PFSK-1 (cell line): ENCODE measurements at regions not wholly inside any gene's neighbourhood (a gene's known extent, or its start where the extent isn't known, plus 50 kb on each side); places are given as distances from the start of the nearest gene placed in this dataset.

Source experiments
- POLR2AphosphoS5 ChIP-seq: IDR thresholded peaks from 2 replicates; pipeline ENCODE4 v1.6.1; 2012; ENCODE audit warnings: low read depth, mild to moderate bottlenecking, control low read depth, low read length, moderate library complexity
- TAF1 ChIP-seq: IDR thresholded peaks from 2 replicates; pipeline ENCODE4 v1.6.1; 2012; ENCODE audit warnings: low read length, control low read depth, borderline replicate concordance; ENCODE audit not compliant: insufficient read depth
- TF ChIP-seq, protein P1 (sequence below), 2 experiments: IDR thresholded peaks; 2 replicates each; pipeline versions ENCODE4 v1.6.1 to v1.8.0; 2011 to 2012; ENCODE audit warnings: low read depth in 2 of 2, low read length in 2 of 2, control low read depth in 1 of 2, inconsistent platforms in 1 of 2, mild to moderate bottlenecking in 1 of 2, moderate library complexity in 1 of 2; ENCODE audit not compliant: insufficient read depth in 1 of 2

DNA sequence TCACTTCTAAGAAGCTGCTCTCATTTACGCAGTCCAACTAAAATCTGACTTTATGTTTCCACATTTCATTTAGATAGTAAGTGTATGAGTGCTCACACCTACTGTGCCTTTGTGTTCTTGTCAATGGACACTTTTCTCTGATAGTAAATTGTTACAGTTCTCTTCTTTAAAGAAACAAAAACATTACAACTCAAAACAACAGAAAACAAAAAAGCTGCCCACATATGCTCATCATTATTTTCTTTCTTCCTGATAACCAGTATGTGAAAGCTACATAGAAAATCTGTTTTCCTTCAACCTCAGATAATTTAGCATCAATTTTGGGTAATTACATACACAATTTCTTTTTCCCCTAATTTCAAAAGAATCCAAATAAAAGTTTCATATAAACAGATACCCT is 1247.8 kb upstream of the NXPH2 start:
- TF ChIP-seq POLR2AphosphoS5 = no peak
- TF ChIP-seq TAF1 = no peak
- TF ChIP-seq, protein P1, sequence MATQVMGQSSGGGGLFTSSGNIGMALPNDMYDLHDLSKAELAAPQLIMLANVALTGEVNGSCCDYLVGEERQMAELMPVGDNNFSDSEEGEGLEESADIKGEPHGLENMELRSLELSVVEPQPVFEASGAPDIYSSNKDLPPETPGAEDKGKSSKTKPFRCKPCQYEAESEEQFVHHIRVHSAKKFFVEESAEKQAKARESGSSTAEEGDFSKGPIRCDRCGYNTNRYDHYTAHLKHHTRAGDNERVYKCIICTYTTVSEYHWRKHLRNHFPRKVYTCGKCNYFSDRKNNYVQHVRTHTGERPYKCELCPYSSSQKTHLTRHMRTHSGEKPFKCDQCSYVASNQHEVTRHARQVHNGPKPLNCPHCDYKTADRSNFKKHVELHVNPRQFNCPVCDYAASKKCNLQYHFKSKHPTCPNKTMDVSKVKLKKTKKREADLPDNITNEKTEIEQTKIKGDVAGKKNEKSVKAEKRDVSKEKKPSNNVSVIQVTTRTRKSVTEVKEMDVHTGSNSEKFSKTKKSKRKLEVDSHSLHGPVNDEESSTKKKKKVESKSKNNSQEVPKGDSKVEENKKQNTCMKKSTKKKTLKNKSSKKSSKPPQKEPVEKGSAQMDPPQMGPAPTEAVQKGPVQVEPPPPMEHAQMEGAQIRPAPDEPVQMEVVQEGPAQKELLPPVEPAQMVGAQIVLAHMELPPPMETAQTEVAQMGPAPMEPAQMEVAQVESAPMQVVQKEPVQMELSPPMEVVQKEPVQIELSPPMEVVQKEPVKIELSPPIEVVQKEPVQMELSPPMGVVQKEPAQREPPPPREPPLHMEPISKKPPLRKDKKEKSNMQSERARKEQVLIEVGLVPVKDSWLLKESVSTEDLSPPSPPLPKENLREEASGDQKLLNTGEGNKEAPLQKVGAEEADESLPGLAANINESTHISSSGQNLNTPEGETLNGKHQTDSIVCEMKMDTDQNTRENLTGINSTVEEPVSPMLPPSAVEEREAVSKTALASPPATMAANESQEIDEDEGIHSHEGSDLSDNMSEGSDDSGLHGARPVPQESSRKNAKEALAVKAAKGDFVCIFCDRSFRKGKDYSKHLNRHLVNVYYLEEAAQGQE (IDR thresholded peaks at IDR 0.05; ENCODE audit: insufficient read depth in 1 of 2, low read depth in 2 of 2, low read length in 2 of 2) = no peak
